Vagina (tissue), 2 donors: ENCODE measurements at regions not wholly inside any gene's neighbourhood (a gene's known extent, or its start where the extent isn't known, plus 50 kb on each side); places are given as distances from the start of the nearest gene placed in this dataset.

Source experiments
- POLR2AphosphoS5 ChIP-seq, 2 donors: sonication (generic); formaldehyde crosslinking; IDR thresholded peaks; one replicate each; pipeline ENCODE4 v1.9.0; 2017; ENCODE audit warnings: antibody characterized with exemption in 2 of 2, mild to moderate bottlenecking in 2 of 2, low read depth in 1 of 2; ENCODE audit not compliant: insufficient read depth in 1 of 2
- TF ChIP-seq, protein P1 (sequence below), 3 experiments: fragments of 450-650 bp in 2 of 3; fragments of 200-600 bp in 1 of 3; sonication (generic) in 1 of 3; IDR thresholded peaks; one replicate each; pipeline ENCODE4 v1.5.1; 2017 to 2019; ENCODE audit warnings: antibody characterized with exemption in 3 of 3, mild to moderate bottlenecking in 2 of 3, moderate library complexity in 2 of 3

DNA sequence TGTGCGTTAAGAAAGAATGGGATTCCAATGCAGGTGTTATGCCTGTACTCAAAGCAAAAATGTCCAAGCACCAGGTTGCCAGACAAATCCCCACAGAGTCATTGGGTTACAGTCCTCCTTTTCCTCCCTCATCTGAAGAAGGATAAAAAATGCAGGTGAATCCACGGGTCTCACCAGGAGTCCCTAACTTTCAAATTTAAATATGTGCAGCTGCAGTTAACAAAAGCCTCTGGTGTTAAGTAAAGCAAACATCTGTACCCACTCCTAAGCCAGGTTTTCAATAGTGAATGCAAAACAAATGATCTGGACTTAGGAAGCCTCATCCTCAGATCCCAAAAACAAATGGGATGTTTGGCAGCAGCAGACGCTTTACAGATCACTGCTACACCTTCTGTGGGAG lies 70.4 kb upstream of the SETMAR start:
- TF ChIP-seq, protein P1, sequence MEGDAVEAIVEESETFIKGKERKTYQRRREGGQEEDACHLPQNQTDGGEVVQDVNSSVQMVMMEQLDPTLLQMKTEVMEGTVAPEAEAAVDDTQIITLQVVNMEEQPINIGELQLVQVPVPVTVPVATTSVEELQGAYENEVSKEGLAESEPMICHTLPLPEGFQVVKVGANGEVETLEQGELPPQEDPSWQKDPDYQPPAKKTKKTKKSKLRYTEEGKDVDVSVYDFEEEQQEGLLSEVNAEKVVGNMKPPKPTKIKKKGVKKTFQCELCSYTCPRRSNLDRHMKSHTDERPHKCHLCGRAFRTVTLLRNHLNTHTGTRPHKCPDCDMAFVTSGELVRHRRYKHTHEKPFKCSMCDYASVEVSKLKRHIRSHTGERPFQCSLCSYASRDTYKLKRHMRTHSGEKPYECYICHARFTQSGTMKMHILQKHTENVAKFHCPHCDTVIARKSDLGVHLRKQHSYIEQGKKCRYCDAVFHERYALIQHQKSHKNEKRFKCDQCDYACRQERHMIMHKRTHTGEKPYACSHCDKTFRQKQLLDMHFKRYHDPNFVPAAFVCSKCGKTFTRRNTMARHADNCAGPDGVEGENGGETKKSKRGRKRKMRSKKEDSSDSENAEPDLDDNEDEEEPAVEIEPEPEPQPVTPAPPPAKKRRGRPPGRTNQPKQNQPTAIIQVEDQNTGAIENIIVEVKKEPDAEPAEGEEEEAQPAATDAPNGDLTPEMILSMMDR (IDR thresholded peaks at IDR 0.05): no peak
- TF ChIP-seq POLR2AphosphoS5 (IDR thresholded peaks at IDR 0.05; ENCODE audit: insufficient read depth in 1 of 2, low read depth in 1 of 2): no peak
